A673 (cell line): ENCODE measurements at regions not wholly inside any gene's neighbourhood (a gene's known extent, or its start where the extent isn't known, plus 50 kb on each side); places are given as distances from the start of the nearest gene placed in this dataset.

Experiments
- CTCF ChIP-seq: fragments of 300-800, 200-600 bp; sonication (generic); conservative IDR thresholded peaks from 2 replicates; pipeline ENCODE4 v1.5.1; 2017; ENCODE audit warnings: low read depth, mild to moderate bottlenecking, antibody characterized with exemption, low read length, moderate library complexity, mixed read lengths
- EZH2 ChIP-seq: fragments of 200-600 bp; sonication (generic); IDR thresholded peaks from 2 replicates; pipeline ENCODE4 v1.6.1; 2017; ENCODE audit warnings: borderline replicate concordance, low read depth, mild to moderate bottlenecking, mixed read lengths, antibody characterized with exemption, low read length; ENCODE audit not compliant: poor library complexity, severe bottlenecking

GRCh38 chr7:36072620-36073019, 80.4 kb upstream of the EEPD1 start:
- TF ChIP-seq EZH2 (no peak), CTCF (no peak)
